ENCODE measurements at regions not wholly inside any gene's neighbourhood (a gene's known extent, or its start where the extent isn't known, plus 50 kb on each side); places are given as distances from the start of the nearest gene placed in this dataset.

GRCh38 chr16:63789603-63790002 is 1332.3 kb downstream of the CDH11 start:
- Histone ChIP-seq H3K9me2 (ENCODE audit: insufficient read depth, low read length) (no peaks in the 10 kb centered on the region), H3F3A (ENCODE audit: insufficient read depth, low read length, poor library complexity, severe bottlenecking) (no peaks in the 10 kb centered on the region), H3K4me3 (ENCODE audit: low read length) (no peak overlapping the region), H2AFZ (ENCODE audit: low read depth, low read length) (no peak overlapping the region), H3K27ac (ENCODE audit: low read length) (no peak overlapping the region), H3K36me3 (ENCODE audit: insufficient read depth, low read length) (no peaks in the 10 kb centered on the region), H4K20me1 (ENCODE audit: insufficient read depth) (no peaks in the 10 kb centered on the region), H3K9ac (ENCODE audit: low read length) (no peak overlapping the region), H3K27me3 (ENCODE audit: insufficient read depth, low read depth, low read length) (no peaks in the 10 kb centered on the region), H3K4me2 (ENCODE audit: low read length) (no peak overlapping the region), H3K79me2 (replicated peaks; ENCODE audit: insufficient read depth, low read length) (no peaks in the 10 kb centered on the region), H3K9me3 (ENCODE audit: low read length) (no peaks in the 10 kb centered on the region)
- TF ChIP-seq SMC3 (conservative IDR thresholded peaks at IDR 0.05; ENCODE audit: poor library complexity) = no peak
- no peak for TF ChIP-seq RAD21 (conservative IDR thresholded peaks at IDR 0.05)
- TF ChIP-seq POLR2AphosphoS5 (IDR thresholded peaks at IDR 0.05) = no peak
- no peak for TF ChIP-seq REST (IDR thresholded peaks at IDR 0.05; ENCODE audit: borderline replicate concordance)
- TF ChIP-seq, protein P1, sequence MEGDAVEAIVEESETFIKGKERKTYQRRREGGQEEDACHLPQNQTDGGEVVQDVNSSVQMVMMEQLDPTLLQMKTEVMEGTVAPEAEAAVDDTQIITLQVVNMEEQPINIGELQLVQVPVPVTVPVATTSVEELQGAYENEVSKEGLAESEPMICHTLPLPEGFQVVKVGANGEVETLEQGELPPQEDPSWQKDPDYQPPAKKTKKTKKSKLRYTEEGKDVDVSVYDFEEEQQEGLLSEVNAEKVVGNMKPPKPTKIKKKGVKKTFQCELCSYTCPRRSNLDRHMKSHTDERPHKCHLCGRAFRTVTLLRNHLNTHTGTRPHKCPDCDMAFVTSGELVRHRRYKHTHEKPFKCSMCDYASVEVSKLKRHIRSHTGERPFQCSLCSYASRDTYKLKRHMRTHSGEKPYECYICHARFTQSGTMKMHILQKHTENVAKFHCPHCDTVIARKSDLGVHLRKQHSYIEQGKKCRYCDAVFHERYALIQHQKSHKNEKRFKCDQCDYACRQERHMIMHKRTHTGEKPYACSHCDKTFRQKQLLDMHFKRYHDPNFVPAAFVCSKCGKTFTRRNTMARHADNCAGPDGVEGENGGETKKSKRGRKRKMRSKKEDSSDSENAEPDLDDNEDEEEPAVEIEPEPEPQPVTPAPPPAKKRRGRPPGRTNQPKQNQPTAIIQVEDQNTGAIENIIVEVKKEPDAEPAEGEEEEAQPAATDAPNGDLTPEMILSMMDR (IDR thresholded peaks at IDR 0.05; ENCODE audit: poor library complexity, severe bottlenecking) = no peak
- TF ChIP-seq EP300 (conservative IDR thresholded peaks at IDR 0.05; ENCODE audit: poor library complexity, severe bottlenecking) = no peak
- no peak for TF ChIP-seq EZH2 (IDR thresholded peaks at IDR 0.05; ENCODE audit: borderline replicate concordance, insufficient read depth, low read length, poor library complexity, severe bottlenecking)
- TF ChIP-seq MXI1 (conservative IDR thresholded peaks at IDR 0.05; ENCODE audit: poor library complexity, severe bottlenecking) = no peak
- no peak for TF ChIP-seq TAF1 (IDR thresholded peaks at IDR 0.05; ENCODE audit: low read depth)

GRCh38 chr16:63787014-63787413 is 1334.8 kb downstream of the CDH11 start:
- TF ChIP-seq RAD21 (conservative IDR thresholded peaks at IDR 0.05) (no peak), EP300 (conservative IDR thresholded peaks at IDR 0.05; ENCODE audit: poor library complexity, severe bottlenecking) (no peak), POLR2AphosphoS5 (IDR thresholded peaks at IDR 0.05) (no peak), TAF1 (IDR thresholded peaks at IDR 0.05; ENCODE audit: low read depth) (no peak), REST (IDR thresholded peaks at IDR 0.05; ENCODE audit: borderline replicate concordance) (no peak), MXI1 (conservative IDR thresholded peaks at IDR 0.05; ENCODE audit: poor library complexity, severe bottlenecking) (no peak), EZH2 (IDR thresholded peaks at IDR 0.05; ENCODE audit: borderline replicate concordance, insufficient read depth, low read length, poor library complexity, severe bottlenecking) (no peak), SMC3 (conservative IDR thresholded peaks at IDR 0.05; ENCODE audit: poor library complexity) (no peak)
- TF ChIP-seq, protein P1 (IDR thresholded peaks at IDR 0.05; ENCODE audit: poor library complexity, severe bottlenecking) = no peak
- Histone ChIP-seq H3K4me3 (ENCODE audit: low read length) (no peak overlapping the region), H3K79me2 (replicated peaks; ENCODE audit: insufficient read depth, low read length) (no peaks in the 10 kb centered on the region), H3K4me2 (ENCODE audit: low read length) (no peak overlapping the region), H3K9me3 (ENCODE audit: low read length) (no peaks in the 10 kb centered on the region), H4K20me1 (ENCODE audit: insufficient read depth) (no peaks in the 10 kb centered on the region), H3K27ac (ENCODE audit: low read length) (no peak overlapping the region), H3K27me3 (ENCODE audit: insufficient read depth, low read depth, low read length) (no peaks in the 10 kb centered on the region), H3K9me2 (ENCODE audit: insufficient read depth, low read length) (no peaks in the 10 kb centered on the region), H3K36me3 (ENCODE audit: insufficient read depth, low read length) (no peaks in the 10 kb centered on the region), H3F3A (ENCODE audit: insufficient read depth, low read length, poor library complexity, severe bottlenecking) (no peaks in the 10 kb centered on the region), H3K9ac (ENCODE audit: low read length) (no peak overlapping the region), H2AFZ (ENCODE audit: low read depth, low read length) (no peak overlapping the region)
